HG02759 (cell line): ENCODE measurements at regions not wholly inside any gene's neighbourhood (a gene's known extent, or its start where the extent isn't known, plus 50 kb on each side); places are given as distances from the start of the nearest gene placed in this dataset.
A peak's percentile ranks its signal among the peaks of the same experiment; 100 is the strongest.

Experiments used
- ATAC-seq: cut with Tn5 transposase; IDR thresholded peaks from one replicate; pipeline ENCODE4 v1.9.1; 2021; ENCODE audit warnings: mild to moderate bottlenecking, moderate library complexity; ENCODE audit not compliant: unreplicated experiment

GRCh38 chr21:19900149-19900548 is 1098.1 kb upstream of the NCAM2 start:
- no peak for ATAC-seq

GRCh38 chr21:19908390-19908789 is 1089.8 kb upstream of the NCAM2 start:
- ATAC-seq: no peak

GRCh38 chr21:19914028-19914427 is 1084.2 kb upstream of the NCAM2 start:
- ATAC-seq: no peak

- no peak for ATAC-seq
Measured at GRCh38 chr21:19921211-19921610, 1077.0 kb upstream of the NCAM2 start.

- no peak for ATAC-seq
Measured at GRCh38 chr21:19922122-19922521, 1076.1 kb upstream of the NCAM2 start.

- no peak for ATAC-seq
Measured at GRCh38 chr21:19935467-19935866, 1062.7 kb upstream of the NCAM2 start.

GRCh38 chr21:19937619-19938018 is 1060.6 kb upstream of the NCAM2 start:
- ATAC-seq: no peak

GRCh38 chr21:19941626-19942025 is 1056.6 kb upstream of the NCAM2 start:
- ATAC-seq: no peak

- ATAC-seq: no peak
Measured at GRCh38 chr21:19950347-19950746, 1047.9 kb upstream of the NCAM2 start.

- no peak for ATAC-seq
Measured at GRCh38 chr21:19969156-19969555, 1029.1 kb upstream of the NCAM2 start.

GRCh38 chr21:19981938-19982337 is 1016.3 kb upstream of the NCAM2 start:
- ATAC-seq: no peak

GRCh38 chr21:19986396-19986795 is 1011.8 kb upstream of the NCAM2 start:
- no peak for ATAC-seq

GRCh38 chr21:19987671-19988070 is 1010.5 kb upstream of the NCAM2 start:
- ATAC-seq: no peak

- no peak for ATAC-seq
Measured at GRCh38 chr21:19992540-19992939, 1005.7 kb upstream of the NCAM2 start.

GRCh38 chr21:19993268-19993667 is 1004.9 kb upstream of the NCAM2 start:
- no peak for ATAC-seq

- ATAC-seq: no peak
Measured at GRCh38 chr21:19995253-19995652, 1003.0 kb upstream of the NCAM2 start.

GRCh38 chr21:19998453-19998852 is 999.8 kb upstream of the NCAM2 start:
- no peak for ATAC-seq

GRCh38 chr21:19999369-20000272 is 998.6 kb upstream of the NCAM2 start:
- ATAC-seq: peak; percentile 55

- ATAC-seq: no peak
Measured at GRCh38 chr21:20004367-20004766, 993.8 kb upstream of the NCAM2 start.

GRCh38 chr21:20010691-20011200 is 987.5 kb upstream of the NCAM2 start:
- no peak for ATAC-seq

- ATAC-seq: no peak
Measured at GRCh38 chr21:20013851-20014250, 984.4 kb upstream of the NCAM2 start.

- ATAC-seq: no peak
Measured at GRCh38 chr21:20016435-20017005, 981.7 kb upstream of the NCAM2 start.
